K562 (cell line): ENCODE measurements at regions not wholly inside any gene's neighbourhood (a gene's known extent, or its start where the extent isn't known, plus 50 kb on each side); places are given as distances from the start of the nearest gene placed in this dataset.

Experiments used
- ATAC-seq: fragments of 200-7000 bp; cut with Tn5 transposase; 3 replicates; pipeline ENCODE4 v1.9.1; 2020; ENCODE audit warnings: moderate library complexity
- BruUV-seq: library from RNA; stranded (reverse); fragments of 400-500 nt; replicated peaks from 2 replicates; lab custom pipeline; 2021; lab: Mats Ljungman, UMichigan
- CTCF ChIA-PET: fragments of 300-600 bp; formaldehyde crosslinking; extraction: SDS; loops from one replicate; lab custom pipeline; 2021; ENCODE audit warnings: low intra/inter-chr PET ratio; lab: Yijun Ruan, JAX
- POLR2A ChIA-PET: fragments of 300-600, 350-650 bp; sonication (Branson Sonifier 250); formaldehyde crosslinking; extraction: SDS; loops from one replicate; lab custom pipeline; 2021; ENCODE audit warnings: antibody characterized with exemption, inconsistent platforms; lab: Yijun Ruan, JAX
- DNase-seq, 4 experiments: peaks; one replicate each; pipeline versions ENCODE4 v3.0.0 to v3.0.0-alpha.2; 2011 to 2018; ENCODE audit warnings: low spot score in 3 of 4, mixed read lengths in 3 of 4; ENCODE audit errors: extremely low read depth in 1 of 4
- FAIRE-seq: peaks from 2 replicates; lab custom pipeline; 2011; peaks lifted over from hg19 to GRCh38; lab: Jason Lieb, UNC
- H2AFZ ChIP-seq: 2 replicates; pipeline ENCODE4 v1.6.0; 2011; ENCODE audit warnings: low read depth, low read length, control low read depth, inconsistent platforms
- H3K27ac ChIP-seq: fragments of 200-600 bp; 3 replicates; pipeline ENCODE4 v1.8.0; 2011; ENCODE audit warnings: low read depth, mild to moderate bottlenecking, control low read depth, inconsistent platforms, low read length, moderate library complexity, mixed read lengths; ENCODE audit errors: extremely low read depth
- H3K27me3 ChIP-seq, 2 experiments: fragments of 300-600 bp in 1 of 2; 2 replicates in 1 of 2; 3 replicates in 1 of 2; pipeline versions ENCODE4 v1.6.0 to v1.8.0; 2011; ENCODE audit warnings: inconsistent platforms in 2 of 2, low read length in 2 of 2, mild to moderate bottlenecking in 1 of 2, mixed read lengths in 1 of 2, moderate library complexity in 1 of 2; ENCODE audit not compliant: control insufficient read depth in 2 of 2, insufficient read depth in 2 of 2
- H3K36me3 ChIP-seq: fragments of 300-600 bp; 3 replicates; pipeline ENCODE4 v1.8.0; 2011; ENCODE audit warnings: mild to moderate bottlenecking, low read length, inconsistent platforms; ENCODE audit not compliant: control insufficient read depth, insufficient read depth
- H3K4me1 ChIP-seq, 2 experiments: fragments of 200-600 bp in 1 of 2; replicated peaks in 1 of 2; 2 replicates in 1 of 2; 3 replicates in 1 of 2; pipeline versions ENCODE4 v1.5.1 to v1.8.0; 2011; ENCODE audit warnings: inconsistent platforms in 2 of 2, low read length in 2 of 2, mild to moderate bottlenecking in 1 of 2, mixed read lengths in 1 of 2, moderate library complexity in 1 of 2; ENCODE audit not compliant: control insufficient read depth in 2 of 2, insufficient read depth in 2 of 2
- H3K4me2 ChIP-seq: 2 replicates; pipeline ENCODE4 v1.6.1; 2011; ENCODE audit warnings: low read length, control low read depth, inconsistent platforms, mixed read lengths; ENCODE audit not compliant: insufficient read depth
- H3K4me3 ChIP-seq: fragments of 200-600 bp; sonication (generic), shearing (Covaris generic); 2 replicates; pipeline ENCODE4 v1.5.1; 2016; ENCODE audit warnings: control low read depth, inconsistent platforms
- H3K79me2 ChIP-seq: fragments of 200-600 bp; 3 replicates; pipeline ENCODE4 v1.8.0; 2011; ENCODE audit warnings: low read length, inconsistent platforms; ENCODE audit not compliant: control insufficient read depth, insufficient read depth
- H3K9ac ChIP-seq, 2 experiments: 2 replicates each; pipeline versions ENCODE4 v1.6.0 to v1.6.1; 2011; ENCODE audit warnings: low read depth in 2 of 2, low read length in 2 of 2, control low read depth in 1 of 2, inconsistent platforms in 1 of 2, mild to moderate bottlenecking in 1 of 2, mixed read lengths in 1 of 2; ENCODE audit not compliant: insufficient read depth in 1 of 2
- H3K9me1 ChIP-seq: one replicate; pipeline ENCODE4 v1.6.0; 2011; ENCODE audit warnings: inconsistent platforms, mild to moderate bottlenecking, low read length, moderate library complexity; ENCODE audit not compliant: control insufficient read depth, insufficient read depth
- H3K9me3 ChIP-seq: replicated peaks from 2 replicates; pipeline ENCODE4 v1.5.1; 2011; ENCODE audit warnings: low read depth, low read length, inconsistent platforms; ENCODE audit not compliant: control insufficient read depth, insufficient read depth
- H4K20me1 ChIP-seq: replicated peaks from 2 replicates; pipeline ENCODE4 v1.6.1; 2011; ENCODE audit warnings: low read length, inconsistent platforms, mixed read lengths; ENCODE audit not compliant: control insufficient read depth, insufficient read depth
- ARHGAP35 ChIP-seq: fragments of 450-650 bp; IDR thresholded peaks from 2 replicates; pipeline ENCODE4 v1.6.1; 2018; ENCODE audit not compliant: partially characterized antibody
- C11orf30 ChIP-seq: fragments of 450-650 bp; IDR thresholded peaks from 2 replicates; pipeline ENCODE4 v1.6.1; 2016; ENCODE audit warnings: low read depth, mild to moderate bottlenecking
- NBN ChIP-seq: fragments of 450-650 bp; IDR thresholded peaks from 2 replicates; pipeline ENCODE4 v1.6.1; 2016; ENCODE audit warnings: low read depth, mild to moderate bottlenecking
- NUFIP1 ChIP-seq: fragments of 450-650 bp; IDR thresholded peaks from 2 replicates; pipeline ENCODE4 v1.6.1; 2018; ENCODE audit not compliant: partially characterized antibody
- ZNF316 ChIP-seq: fragments of 450-650 bp; IDR thresholded peaks from 2 replicates; pipeline ENCODE4 v1.6.1; 2016
- ZNF639 ChIP-seq, 2 experiments: fragments of 200-800 bp in 1 of 2; sonication (Bioruptor generic) in 1 of 2; sonication (generic) in 1 of 2; formaldehyde crosslinking in 1 of 2; IDR thresholded peaks in 1 of 2; conservative IDR thresholded peaks in 1 of 2; 2 replicates each; pipeline versions ENCODE4 v1.5.0 to v1.6.1; 2016 to 2020; ENCODE audit warnings: missing compliant biosample characterization in 1 of 2, missing genetic modification characterization in 1 of 2, missing genetic modification reagents in 1 of 2
- WGBS: fragments of 100-300 bp; shearing (Covaris generic); methylation state at CpG from one replicate; pipeline ENCODE4 v1.1.6; 2016; ENCODE audit warnings: low coverage, mixed read lengths; ENCODE audit not compliant: insufficient coverage; ENCODE audit errors: missing lambda C conversion rate; 5-methylcytosine and 5-hydroxymethylcytosine counted together
- in situ Hi-C: fragments of 300-500 bp; cut with MboI; formaldehyde crosslinking; loops from 4 replicates; pipeline ENCODE4 v1.15.0; 2018; ENCODE audit warnings: inconsistent platforms, mixed read lengths
- intact Hi-C: fragments of 100-400 bp; cut with micrococcal nuclease; formaldehyde crosslinking; loops from 2 replicates; pipeline ENCODE4 v1.14.2; 2022

GRCh38 chr10:9294132-9294663 is 1239.7 kb downstream of the GATA3 start (continued):
- TF ChIP-seq ZNF639 (CRISPR knock-in tag; conservative IDR thresholded peaks at IDR 0.05 in 1 of 2, IDR thresholded peaks at IDR 0.05 in 1 of 2): no peak
- no peak for TF ChIP-seq NUFIP1
- TF ChIP-seq, all 486 proteins: peak for 0

DNA sequence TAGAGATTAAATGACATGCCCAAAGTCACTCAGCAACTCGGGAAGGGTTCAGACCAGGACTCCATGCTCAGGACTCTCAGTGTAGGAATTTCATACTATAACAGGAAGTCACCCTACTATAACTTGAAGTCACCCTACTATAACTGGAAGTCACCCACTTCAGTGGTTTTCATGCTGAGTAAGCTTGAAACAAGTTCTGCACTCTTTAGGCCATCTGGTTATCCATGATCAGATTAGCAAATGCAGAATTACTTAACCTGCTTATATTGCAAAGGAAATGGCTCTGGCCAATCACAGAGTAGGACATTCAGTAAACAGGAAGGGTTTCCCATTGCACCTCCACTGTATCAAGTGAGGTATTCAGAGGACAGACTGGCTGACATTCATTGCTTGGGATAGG is 1240.4 kb downstream of the GATA3 start:
- peak; percentile 4; the same call in 1 of the 2 replicates for TF ChIP-seq ZNF316
- TF ChIP-seq C11orf30: peak; percentile 16; the same call in 1 of the 2 replicates
- no peak for TF ChIP-seq ARHGAP35
- TF ChIP-seq NBN: no peak
- Histone ChIP-seq H2AFZ (no peak overlapping the region), H3K9me3 (no peaks in the 10 kb centered on the region), H3K9me1 (no peaks in the 10 kb centered on the region), H3K27me3 (no peaks in the 10 kb centered on the region), H3K79me2 (no peaks in the 10 kb centered on the region), H3K9ac (no peak overlapping the region), H4K20me1 (no peaks in the 10 kb centered on the region), H3K27ac (no peak overlapping the region), H3K4me1 (no peaks in the 10 kb centered on the region), H3K36me3 (no peaks in the 10 kb centered on the region), H3K4me3 (no peak overlapping the region), H3K4me2 (no peak overlapping the region)
- no peak for DNase-seq
- ChIA-PET CTCF (no interaction called here), POLR2A (no interaction called here)
- FAIRE-seq: no peak
- intact Hi-C loops (loop anchor here (5.0 kb wide), 1 partner anchor 1258 kb away; no protein-coding TSS in a partner anchor), in situ Hi-C loops (no loop called here)
- no peak for ATAC-seq
- 0% methylated on average over 1 of the region's 1 CpG for WGBS
- no TSS peak for BruUV-seq
